ENCODE measurements at regions not wholly inside any gene's neighbourhood (a gene's known extent, or its start where the extent isn't known, plus 50 kb on each side); places are given as distances from the start of the nearest gene placed in this dataset.
"Not testable (repeated sequence)": the region's sequence is repeated elsewhere in the genome, so short reads cannot be mapped to it uniquely, and the experiment has no call there.

DNA sequence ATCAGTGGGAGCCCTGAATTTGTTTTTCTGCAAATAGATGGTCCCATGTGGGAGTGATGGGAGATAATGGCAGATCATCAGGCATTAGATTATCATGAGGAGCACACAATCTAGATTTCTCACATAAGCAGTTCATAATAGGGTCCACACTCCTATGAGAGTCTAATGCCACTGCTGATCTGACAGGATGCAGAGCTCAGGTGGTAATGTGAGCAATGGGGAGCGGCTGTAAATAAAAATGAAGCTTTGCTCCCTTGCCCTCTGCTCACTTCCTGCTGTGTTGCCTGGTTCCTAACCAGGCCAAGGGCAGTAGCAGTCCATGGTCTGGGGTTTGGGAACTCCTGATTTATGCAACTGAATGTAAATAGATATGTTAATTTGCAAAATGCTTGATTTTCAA is 538.6 kb downstream of the TRAM1L1 start:
- Mint-ChIP-seq H3K27ac (no peak overlapping the region), H3K36me3 (ENCODE audit: low read depth) (no peaks in the 10 kb centered on the region)
- TF ChIP-seq, protein P1, sequence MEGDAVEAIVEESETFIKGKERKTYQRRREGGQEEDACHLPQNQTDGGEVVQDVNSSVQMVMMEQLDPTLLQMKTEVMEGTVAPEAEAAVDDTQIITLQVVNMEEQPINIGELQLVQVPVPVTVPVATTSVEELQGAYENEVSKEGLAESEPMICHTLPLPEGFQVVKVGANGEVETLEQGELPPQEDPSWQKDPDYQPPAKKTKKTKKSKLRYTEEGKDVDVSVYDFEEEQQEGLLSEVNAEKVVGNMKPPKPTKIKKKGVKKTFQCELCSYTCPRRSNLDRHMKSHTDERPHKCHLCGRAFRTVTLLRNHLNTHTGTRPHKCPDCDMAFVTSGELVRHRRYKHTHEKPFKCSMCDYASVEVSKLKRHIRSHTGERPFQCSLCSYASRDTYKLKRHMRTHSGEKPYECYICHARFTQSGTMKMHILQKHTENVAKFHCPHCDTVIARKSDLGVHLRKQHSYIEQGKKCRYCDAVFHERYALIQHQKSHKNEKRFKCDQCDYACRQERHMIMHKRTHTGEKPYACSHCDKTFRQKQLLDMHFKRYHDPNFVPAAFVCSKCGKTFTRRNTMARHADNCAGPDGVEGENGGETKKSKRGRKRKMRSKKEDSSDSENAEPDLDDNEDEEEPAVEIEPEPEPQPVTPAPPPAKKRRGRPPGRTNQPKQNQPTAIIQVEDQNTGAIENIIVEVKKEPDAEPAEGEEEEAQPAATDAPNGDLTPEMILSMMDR (IDR thresholded peaks at IDR 0.05; ENCODE audit: unreplicated experiment in 3 of 3), result no peak

DNA sequence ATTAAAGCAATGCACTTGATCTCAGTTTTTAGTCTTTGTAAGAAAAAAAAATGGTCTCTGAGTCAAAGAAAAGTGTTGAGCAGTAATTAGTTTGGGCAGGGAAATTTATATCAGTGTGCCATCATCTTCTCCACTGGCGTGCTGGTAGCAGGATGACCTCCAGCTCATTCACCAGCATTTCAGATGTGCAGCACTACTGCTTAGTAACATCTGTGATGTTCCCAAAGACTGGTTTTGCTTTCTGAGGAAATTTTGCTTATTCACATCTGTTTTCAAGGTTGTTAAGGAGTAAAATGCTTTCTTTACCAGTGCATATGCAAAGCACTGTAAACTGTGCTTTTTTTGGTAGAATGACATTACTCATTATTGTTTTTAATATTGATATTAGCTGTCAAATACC is 540.4 kb downstream of the TRAM1L1 start:
- H3K4me1 Mint-ChIP-seq, result no peaks in the 10 kb centered on the region
- TF ChIP-seq, protein P1 (IDR thresholded peaks at IDR 0.05; ENCODE audit: unreplicated experiment in 3 of 3), result no peak
- H3K9me3 Mint-ChIP-seq, result no peaks in the 10 kb centered on the region
- H3K27me3 Mint-ChIP-seq (ENCODE audit: low read depth), result no peaks in the 10 kb centered on the region
- H3K36me3 Mint-ChIP-seq (ENCODE audit: low read depth), result no peaks in the 10 kb centered on the region
- H3K27ac Mint-ChIP-seq, result no peak overlapping the region
- H3K4me3 Mint-ChIP-seq, result no peak overlapping the region

More for the DNA sequence above, 538.6 kb downstream of the TRAM1L1 start:
- Mint-ChIP-seq H3K4me3 (no peak overlapping the region), H3K9me3 (no peaks in the 10 kb centered on the region), H3K27me3 (ENCODE audit: low read depth) (no peaks in the 10 kb centered on the region), H3K4me1 (no peaks in the 10 kb centered on the region)

DNA sequence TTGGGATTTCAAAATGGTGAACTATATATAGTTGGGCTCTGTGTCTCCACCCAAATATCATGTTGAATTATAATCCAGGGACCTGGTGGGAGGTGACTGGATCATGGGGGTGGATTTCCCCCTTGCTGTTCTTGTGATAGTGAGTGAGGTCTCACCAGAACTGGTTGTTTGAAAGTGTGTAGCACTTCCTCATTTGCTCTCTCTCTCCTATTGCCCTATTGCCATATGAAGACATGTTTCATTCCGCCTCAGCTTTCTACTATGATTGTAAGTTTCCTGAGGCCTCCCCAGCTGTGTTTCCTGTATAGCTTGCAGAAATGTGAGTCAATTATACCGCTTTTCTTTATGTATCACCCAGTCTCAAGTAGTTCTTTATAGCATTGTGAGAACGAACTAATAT is 545.6 kb downstream of the TRAM1L1 start:
- no peaks in the 10 kb centered on the region for H3K27me3 Mint-ChIP-seq (ENCODE audit: low read depth)
- H3K36me3 Mint-ChIP-seq (ENCODE audit: low read depth), result no peaks in the 10 kb centered on the region
- no peak overlapping the region for H3K27ac Mint-ChIP-seq

GRCh38 chr4:116537828-116538227 is 547.5 kb downstream of the TRAM1L1 start:
- no peaks in the 10 kb centered on the region for H3K9me3 Mint-ChIP-seq
- no peaks in the 10 kb centered on the region for H3K27me3 Mint-ChIP-seq (ENCODE audit: low read depth)
- TF ChIP-seq, protein P1 (IDR thresholded peaks at IDR 0.05; ENCODE audit: unreplicated experiment in 3 of 3), result no peak
- H3K4me3 Mint-ChIP-seq, result no peak overlapping the region
- no peak overlapping the region for H3K27ac Mint-ChIP-seq
- no peaks in the 10 kb centered on the region for H3K36me3 Mint-ChIP-seq (ENCODE audit: low read depth)
- H3K4me1 Mint-ChIP-seq, result no peaks in the 10 kb centered on the region

More for the DNA sequence above, 545.6 kb downstream of the TRAM1L1 start:
- Mint-ChIP-seq H3K4me3 (no peak overlapping the region), H3K9me3 (no peaks in the 10 kb centered on the region), H3K4me1 (no peaks in the 10 kb centered on the region)
- TF ChIP-seq, protein P1 (IDR thresholded peaks at IDR 0.05; ENCODE audit: unreplicated experiment in 3 of 3), result no peak

DNA sequence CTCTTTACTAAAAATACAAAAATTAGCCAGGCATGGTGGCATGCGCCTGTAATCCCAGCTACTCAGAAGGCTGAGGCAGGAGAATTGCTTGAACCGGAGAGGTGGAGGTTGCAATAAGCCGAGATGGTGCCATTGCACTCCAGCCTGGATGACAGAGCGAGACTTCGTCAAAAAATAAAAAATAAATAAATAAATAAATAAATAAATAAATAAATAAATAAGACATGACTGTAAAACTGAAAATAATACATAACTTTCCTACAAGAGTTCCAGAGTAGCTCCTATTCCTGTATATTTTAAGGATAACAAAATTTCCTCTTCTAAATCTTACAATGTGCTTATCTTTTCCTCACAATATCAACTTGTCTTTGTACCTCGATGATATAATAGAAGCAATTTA is 549.4 kb downstream of the TRAM1L1 start:
- H3K4me3 Mint-ChIP-seq, H3K9me3 Mint-ChIP-seq, H3K4me1 Mint-ChIP-seq: not testable (repeated sequence)

DNA sequence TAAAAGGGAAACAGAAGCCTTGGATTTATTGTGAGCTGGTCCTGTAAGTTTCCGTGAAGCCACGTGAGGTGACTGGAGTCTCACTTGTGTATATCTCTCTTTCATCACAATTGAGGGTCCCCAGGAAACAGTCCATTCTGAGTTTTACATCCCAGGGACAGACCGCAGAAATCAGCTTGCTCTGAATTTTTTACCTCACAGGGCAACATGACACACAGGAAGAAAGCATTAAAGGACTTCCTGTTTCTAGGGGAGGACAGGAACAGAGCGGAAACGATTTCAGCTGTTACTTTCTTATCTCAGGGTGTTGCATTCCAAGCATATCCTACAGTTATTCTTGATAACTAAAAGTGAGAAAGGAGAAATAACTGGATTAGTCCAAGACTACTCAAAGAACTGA is 553.5 kb downstream of the TRAM1L1 start:
- H3K4me1 Mint-ChIP-seq, result no peaks in the 10 kb centered on the region
- no peaks in the 10 kb centered on the region for H3K27me3 Mint-ChIP-seq (ENCODE audit: low read depth)
- H3K27ac Mint-ChIP-seq, result no peak overlapping the region
- TF ChIP-seq, protein P1 (IDR thresholded peaks at IDR 0.05; ENCODE audit: unreplicated experiment in 3 of 3), result no peak
- no peaks in the 10 kb centered on the region for H3K36me3 Mint-ChIP-seq (ENCODE audit: low read depth)
- no peak overlapping the region for H3K4me3 Mint-ChIP-seq
- no peaks in the 10 kb centered on the region for H3K9me3 Mint-ChIP-seq

More for the DNA sequence above, 549.4 kb downstream of the TRAM1L1 start:
- H3K27ac Mint-ChIP-seq; H3K27me3 Mint-ChIP-seq (ENCODE audit: low read depth); H3K36me3 Mint-ChIP-seq (ENCODE audit: low read depth): not testable (repeated sequence)

All from nephron (organoid).